ENCODE measurements at regions not wholly inside any gene's neighbourhood (a gene's known extent, or its start where the extent isn't known, plus 50 kb on each side); places are given as distances from the start of the nearest gene placed in this dataset.

- TF ChIP-seq CTCF (conservative IDR thresholded peaks at IDR 0.05; ENCODE audit: low read depth in 2 of 2) (no peak), REST (IDR thresholded peaks at IDR 0.05; ENCODE audit: unreplicated experiment) (no peak), EZH2phosphoT487 (IDR thresholded peaks at IDR 0.05; ENCODE audit: unreplicated experiment) (no peak), POLR2AphosphoS5 (IDR thresholded peaks at IDR 0.05; ENCODE audit: low read depth) (no peak), EZH2 (IDR thresholded peaks at IDR 0.05; ENCODE audit: low read depth, unreplicated experiment) (no peak), ETS1 (IDR thresholded peaks at IDR 0.05) (no peak), JUNB (IDR thresholded peaks at IDR 0.05; ENCODE audit: unreplicated experiment) (no peak), ZNF331 (CRISPR knock-in tag; IDR thresholded peaks at IDR 0.05; ENCODE audit: low read depth) (no peak), STAT1 (IDR thresholded peaks at IDR 0.05; ENCODE audit: unreplicated experiment) (no peak), CREB1 (CRISPR knock-in tag; IDR thresholded peaks at IDR 0.05; ENCODE audit: low read depth) (no peak), ZNF114 (CRISPR knock-in tag; IDR thresholded peaks at IDR 0.05) (no peak), ZNF462 (CRISPR knock-in tag; IDR thresholded peaks at IDR 0.05) (no peak)
These were observed 151.8 kb downstream of the KIF26A start for GRCh38 chr14:104290058-104290667.

All from GM23338 (cell line).